Fibroblast of lung (primary cell): ENCODE measurements at regions not wholly inside any gene's neighbourhood (a gene's known extent, or its start where the extent isn't known, plus 50 kb on each side); places are given as distances from the start of the nearest gene placed in this dataset.

Source experiments
- CTCF ChIP-seq, 2 donors: IDR thresholded peaks in 1 of 2; conservative IDR thresholded peaks in 1 of 2; 1 replicate in 1 of 2; 2 replicates in 1 of 2; pipeline ENCODE4 v1.5.1; 2011 to 2012; ENCODE audit warnings: low read length in 2 of 2, control low read depth in 1 of 2, inconsistent platforms in 1 of 2, low read depth in 1 of 2, mild to moderate bottlenecking in 1 of 2
- EZH2 ChIP-seq: IDR thresholded peaks from 2 replicates; pipeline ENCODE4 v1.5.1; 2012; ENCODE audit warnings: low read length, control low read depth, mild to moderate bottlenecking; ENCODE audit errors: missing control alignments

- no peak for TF ChIP-seq EZH2
- TF ChIP-seq CTCF (conservative IDR thresholded peaks at IDR 0.05 in 1 of 2, IDR thresholded peaks at IDR 0.05 in 1 of 2; ENCODE audit: low read depth in 1 of 2, low read length in 2 of 2) = no peak
Observed at GRCh38 chr3:152104847-152105415, 163.8 kb upstream of the MBNL1 start.
